ENCODE measurements at regions not wholly inside any gene's neighbourhood (a gene's known extent, or its start where the extent isn't known, plus 50 kb on each side); places are given as distances from the start of the nearest gene placed in this dataset.

DNA sequence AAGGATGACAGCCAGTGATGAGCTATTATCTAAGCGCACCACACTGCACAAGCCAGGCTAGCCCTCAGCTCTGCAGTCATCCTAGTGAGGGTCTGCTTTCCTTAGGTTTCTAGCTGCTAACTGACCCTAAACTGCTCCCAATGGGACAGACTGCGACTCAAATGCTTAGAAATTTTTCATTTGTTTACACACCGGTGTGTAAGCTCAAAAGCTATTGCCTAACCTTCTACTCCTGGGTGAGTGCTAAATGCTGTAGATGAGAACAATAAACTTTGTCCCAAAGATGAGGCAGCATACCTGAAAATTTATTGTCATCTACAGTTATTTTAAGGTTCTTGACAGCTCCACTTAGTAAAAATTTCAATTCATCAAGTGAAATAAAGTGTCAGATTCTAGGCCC, 311.4 kb downstream of the TMEM167A start:
- TF ChIP-seq, protein P1, sequence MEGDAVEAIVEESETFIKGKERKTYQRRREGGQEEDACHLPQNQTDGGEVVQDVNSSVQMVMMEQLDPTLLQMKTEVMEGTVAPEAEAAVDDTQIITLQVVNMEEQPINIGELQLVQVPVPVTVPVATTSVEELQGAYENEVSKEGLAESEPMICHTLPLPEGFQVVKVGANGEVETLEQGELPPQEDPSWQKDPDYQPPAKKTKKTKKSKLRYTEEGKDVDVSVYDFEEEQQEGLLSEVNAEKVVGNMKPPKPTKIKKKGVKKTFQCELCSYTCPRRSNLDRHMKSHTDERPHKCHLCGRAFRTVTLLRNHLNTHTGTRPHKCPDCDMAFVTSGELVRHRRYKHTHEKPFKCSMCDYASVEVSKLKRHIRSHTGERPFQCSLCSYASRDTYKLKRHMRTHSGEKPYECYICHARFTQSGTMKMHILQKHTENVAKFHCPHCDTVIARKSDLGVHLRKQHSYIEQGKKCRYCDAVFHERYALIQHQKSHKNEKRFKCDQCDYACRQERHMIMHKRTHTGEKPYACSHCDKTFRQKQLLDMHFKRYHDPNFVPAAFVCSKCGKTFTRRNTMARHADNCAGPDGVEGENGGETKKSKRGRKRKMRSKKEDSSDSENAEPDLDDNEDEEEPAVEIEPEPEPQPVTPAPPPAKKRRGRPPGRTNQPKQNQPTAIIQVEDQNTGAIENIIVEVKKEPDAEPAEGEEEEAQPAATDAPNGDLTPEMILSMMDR (IDR thresholded peaks at IDR 0.05), result no peak

GRCh38 chr5:82760856-82761255, 316.3 kb downstream of the TMEM167A start:
- TF ChIP-seq, protein P1 (IDR thresholded peaks at IDR 0.05), result no peak

- TF ChIP-seq, protein P1 (IDR thresholded peaks at IDR 0.05), result no peak
These were observed 318.3 kb downstream of the TMEM167A start for GRCh38 chr5:82758881-82759280.

DNA sequence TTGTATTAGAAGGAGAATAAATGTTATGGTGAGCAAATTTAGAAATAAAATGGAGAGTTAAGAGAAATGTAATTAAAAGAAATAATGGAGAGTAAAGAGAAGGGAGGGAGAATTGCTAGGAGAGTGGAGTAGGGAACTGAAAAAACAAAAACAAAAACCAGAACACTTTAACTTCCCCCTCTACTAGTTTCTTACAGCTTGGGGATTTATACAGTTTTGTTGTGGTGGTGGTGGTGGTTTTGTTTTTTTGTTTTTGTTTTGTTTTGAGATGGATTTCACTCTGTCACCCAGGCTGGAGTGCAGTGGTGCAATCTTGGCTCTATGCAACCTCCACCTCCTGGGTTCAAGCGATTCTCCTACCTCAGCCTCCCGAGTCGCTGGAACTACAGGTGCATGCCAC, 322.4 kb downstream of the TMEM167A start:
- TF ChIP-seq, protein P1 (IDR thresholded peaks at IDR 0.05), result no peak

DNA sequence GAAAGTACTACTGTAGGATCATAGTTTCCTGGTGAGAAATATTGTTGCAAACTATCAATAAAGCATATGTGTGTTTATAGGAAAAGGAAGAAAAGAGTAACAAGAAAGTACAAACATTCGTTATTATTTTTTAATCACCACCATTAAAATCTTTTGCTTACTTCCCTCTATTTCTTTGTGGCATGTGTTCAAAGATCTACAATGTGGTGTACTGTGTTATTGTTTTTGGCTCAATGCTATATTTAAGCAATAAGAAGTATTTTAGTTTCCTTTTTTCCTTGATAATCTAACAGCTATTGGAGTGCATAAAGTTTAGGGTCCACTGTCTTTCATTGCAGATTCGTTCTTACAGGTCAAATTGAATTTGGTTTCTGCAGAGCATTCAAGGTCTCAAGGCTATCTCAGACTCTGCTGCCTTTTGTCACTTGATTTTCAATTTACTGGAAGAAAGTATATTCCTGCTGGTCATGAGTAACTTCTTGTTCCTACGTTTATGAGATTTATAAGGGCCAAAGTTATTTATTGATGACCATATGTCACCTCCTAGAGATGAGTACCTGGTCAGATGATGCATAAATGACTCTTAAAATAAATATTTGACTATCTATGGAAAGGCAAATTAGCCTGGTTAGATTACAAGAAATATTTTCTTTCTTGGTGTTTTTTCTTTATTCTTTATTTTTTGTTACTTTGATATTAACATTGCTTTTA, 323.0 kb downstream of the TMEM167A start:
- TF ChIP-seq, protein P1 (IDR thresholded peaks at IDR 0.05), result no peak

DNA sequence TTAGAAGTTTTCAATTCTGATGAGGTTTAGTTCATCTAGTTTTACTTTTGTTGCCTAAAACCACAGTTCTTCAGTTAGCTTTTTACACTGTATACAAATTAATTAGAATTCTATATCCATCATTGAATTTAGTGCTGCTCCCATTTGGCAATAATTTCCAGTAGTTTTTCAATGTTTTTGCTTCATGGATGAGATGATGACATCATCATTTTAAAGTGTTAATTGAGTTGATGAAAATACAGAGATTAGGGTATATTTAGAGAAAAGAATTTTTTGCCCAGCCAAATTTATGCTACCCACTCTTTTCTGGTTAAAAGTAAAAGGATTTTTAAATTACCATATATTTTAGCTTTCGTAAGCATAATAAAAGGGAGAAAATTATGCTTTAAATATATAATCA, 323.8 kb downstream of the TMEM167A start:
- TF ChIP-seq, protein P1 (IDR thresholded peaks at IDR 0.05), result no peak

DNA sequence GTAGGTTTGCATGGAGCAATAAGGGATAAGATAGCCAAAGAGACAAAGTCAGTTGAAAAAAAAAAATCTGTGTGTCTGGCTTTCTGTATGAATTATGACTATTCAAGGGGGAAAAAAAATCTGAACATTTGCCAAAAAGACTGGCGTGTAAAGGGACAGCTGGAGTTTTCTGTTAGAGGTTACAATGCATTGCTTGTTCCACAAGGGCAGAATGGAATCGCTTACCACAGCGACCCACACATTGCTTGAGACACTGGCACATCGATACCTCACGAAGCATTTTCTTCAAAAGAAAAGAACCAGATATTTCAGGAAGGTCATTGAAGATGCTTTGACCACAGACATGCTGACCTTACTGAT, 327.8 kb downstream of the TMEM167A start:
- TF ChIP-seq, protein P1 (IDR thresholded peaks at IDR 0.05), result no peak
